Stimulated activated naive B cell treated with anti-CD40 and anti-IgM and Interleukin-4, amounts not matched to agents 10 μg/mL and 1 μg/mL and 100 μg/mL, for 72 hours (primary cell): ENCODE measurements at regions not wholly inside any gene's neighbourhood (a gene's known extent, or its start where the extent isn't known, plus 50 kb on each side); places are given as distances from the start of the nearest gene placed in this dataset.

ENCODE experiments used
- ATAC-seq, 2 donors: fragments of 150-1000 bp; cut with Tn5 transposase; replicated peaks; 2 replicates each; pipeline ENCODE4 v1.10.0; 2021; ENCODE audit warnings: moderate library complexity in 1 of 2
- DNase-seq: peaks from one replicate; pipeline ENCODE4 v3.0.0; 2021
- H3K27ac Mint-ChIP-seq: one replicate; pipeline ENCODE4 v1.8.0; 2022; ENCODE audit warnings: mild to moderate bottlenecking, mixed read lengths
- H3K27me3 Mint-ChIP-seq, 2 donors: one replicate each; pipeline ENCODE4 v1.8.0; 2022; ENCODE audit warnings: mixed read lengths in 2 of 2
- H3K36me3 Mint-ChIP-seq, 2 donors: one replicate each; pipeline ENCODE4 v1.8.0; 2022; ENCODE audit warnings: mixed read lengths in 2 of 2, mild to moderate bottlenecking in 1 of 2
- H3K4me1 Mint-ChIP-seq, 2 donors: one replicate each; pipeline ENCODE4 v1.8.0; 2022; ENCODE audit warnings: mixed read lengths in 2 of 2, mild to moderate bottlenecking in 1 of 2
- H3K4me3 Mint-ChIP-seq, 2 donors: one replicate each; pipeline ENCODE4 v1.8.0; 2022; ENCODE audit warnings: mild to moderate bottlenecking in 2 of 2, mixed read lengths in 2 of 2, moderate library complexity in 1 of 2
- H3K9me3 Mint-ChIP-seq, 2 donors: one replicate each; pipeline ENCODE4 v1.8.0; 2022; ENCODE audit warnings: mixed read lengths in 2 of 2, mild to moderate bottlenecking in 1 of 2

DNA sequence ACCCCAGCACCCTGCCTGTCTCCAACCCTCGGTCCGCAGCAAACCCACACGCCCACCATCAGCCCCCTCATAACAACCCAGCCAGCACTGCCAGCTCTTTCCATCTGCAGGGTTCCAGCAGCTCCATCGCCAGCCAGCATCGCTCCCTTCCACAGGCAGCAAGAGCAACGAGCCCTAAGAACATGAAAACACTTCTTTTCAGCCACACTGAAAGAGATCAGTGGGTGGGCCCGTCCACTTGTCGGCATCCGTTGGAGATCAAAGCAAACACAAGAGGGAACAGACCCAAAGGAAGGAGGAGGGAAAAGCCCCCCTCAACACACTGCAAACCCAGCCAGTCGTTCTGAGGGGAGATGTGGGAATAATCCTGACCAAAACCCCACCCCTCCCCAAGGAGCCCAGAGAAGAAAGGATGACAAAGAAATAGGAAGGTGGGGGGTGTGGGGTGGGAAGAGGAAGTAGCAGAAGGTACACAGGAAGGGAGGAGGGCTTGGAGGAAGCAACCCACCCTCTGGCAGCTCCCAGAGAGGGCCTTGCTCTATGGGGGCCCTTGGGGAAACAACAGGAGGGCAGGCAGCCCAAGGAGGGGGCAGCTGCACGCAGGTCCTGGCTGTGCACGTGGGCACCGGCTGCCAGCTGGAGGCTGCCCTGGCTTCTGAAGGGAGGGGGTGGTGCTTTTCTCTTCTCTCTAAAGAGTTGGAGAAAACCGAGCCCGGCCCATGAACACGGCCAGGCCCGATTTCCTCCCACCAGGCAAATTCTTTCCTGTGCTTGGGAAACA lies 473.6 kb upstream of the PROK2 start:
- Mint-ChIP-seq H3K9me3 (peaks cover 2 to 5% of the 10 kb centered on the region in 2 donors), H3K4me1 (peaks cover 51 to 69% of the 10 kb centered on the region in 2 donors), H3K27me3 (peaks cover 8 to 24% of the 10 kb centered on the region in 2 donors), H3K36me3 (peaks cover 3 to 6% of the 10 kb centered on the region in 2 donors), H3K27ac (peak overlapping the region; percentile 86), H3K4me3 (peak overlapping the region; percentile 43 to 50)
- no peak for DNase-seq
- ATAC-seq = peak; percentile 18 to 49

DNA sequence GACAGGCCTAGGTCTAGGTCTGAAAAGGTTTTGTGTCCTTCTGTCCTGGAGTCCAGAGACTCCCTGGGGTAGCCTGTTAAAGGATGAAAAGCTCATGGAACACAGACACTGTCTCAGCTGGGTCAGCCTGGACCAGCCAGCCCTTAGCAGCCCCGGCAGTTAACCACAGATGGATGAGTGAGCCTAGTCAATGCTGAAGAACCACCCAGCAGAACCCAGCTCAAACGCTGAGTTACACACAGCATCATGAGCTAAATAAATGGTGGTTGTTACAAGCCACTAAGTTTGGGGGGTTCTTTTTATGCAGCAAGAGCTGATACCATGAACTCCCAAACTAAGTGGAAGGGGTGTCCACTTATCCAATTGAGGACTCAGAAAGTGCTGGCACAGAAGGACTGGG lies 472.8 kb upstream of the PROK2 start:
- Mint-ChIP-seq H3K9me3 (peaks cover 2 to 5% of the 10 kb centered on the region in 2 donors), H3K4me3 (no peak overlapping the region), H3K36me3 (peaks cover 3 to 6% of the 10 kb centered on the region in 2 donors), H3K4me1 (peaks cover 51 to 69% of the 10 kb centered on the region in 2 donors), H3K27ac (no peak overlapping the region), H3K27me3 (peaks cover 4 to 24% of the 10 kb centered on the region in 2 donors)
- DNase-seq (no peak), ATAC-seq (no peak)

DNA sequence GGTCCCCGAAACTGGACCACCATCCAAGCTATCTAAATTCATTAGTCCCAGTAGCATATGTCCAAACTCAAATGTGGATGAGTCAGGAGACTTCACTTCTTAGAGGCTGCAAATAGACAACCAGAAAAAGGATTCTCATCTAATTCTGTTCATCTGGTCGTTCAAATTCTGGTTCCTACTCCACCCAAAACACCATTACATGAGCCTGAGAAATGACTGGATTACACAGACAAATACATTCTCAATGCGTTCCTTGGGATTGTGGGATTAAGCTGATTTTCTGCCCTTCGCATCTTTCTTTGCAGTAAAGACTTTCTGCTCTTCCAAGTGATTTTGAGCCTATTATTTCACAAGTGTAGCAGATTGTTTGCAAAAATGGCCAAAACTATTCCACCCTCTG lies 472.3 kb upstream of the PROK2 start:
- DNase-seq = no peak
- Mint-ChIP-seq H3K9me3 (peaks cover 2 to 9% of the 10 kb centered on the region in 2 donors), H3K36me3 (peaks cover 3 to 6% of the 10 kb centered on the region in 2 donors), H3K27me3 (peaks cover 4 to 25% of the 10 kb centered on the region in 2 donors), H3K27ac (no peak overlapping the region), H3K4me1 (peaks cover 49 to 69% of the 10 kb centered on the region in 2 donors), H3K4me3 (no peak overlapping the region)
- no peak for ATAC-seq

- Mint-ChIP-seq H3K4me1 (peaks cover 47 to 67% of the 10 kb centered on the region in 2 donors), H3K9me3 (peaks cover 3 to 10% of the 10 kb centered on the region in 2 donors), H3K4me3 (no peak overlapping the region), H3K27me3 (peaks cover 4 to 30% of the 10 kb centered on the region in 2 donors), H3K36me3 (peaks cover 3 to 6% of the 10 kb centered on the region in 2 donors), H3K27ac (no peak overlapping the region)
- no peak for ATAC-seq
- DNase-seq = no peak
Observed at GRCh38 chr3:72256716-72257115, 471.8 kb upstream of the PROK2 start.

- H3K9me3 Mint-ChIP-seq = peaks cover 3 to 10% of the 10 kb centered on the region in 2 donors
- peak; percentile 52 to 56 for ATAC-seq
- peaks cover 3 to 6% of the 10 kb centered on the region in 2 donors for H3K36me3 Mint-ChIP-seq
- H3K27ac Mint-ChIP-seq = no peak overlapping the region
- peaks cover 43 to 63% of the 10 kb centered on the region in 2 donors for H3K4me1 Mint-ChIP-seq
- peaks cover 7 to 35% of the 10 kb centered on the region in 2 donors for H3K27me3 Mint-ChIP-seq
- no peak for DNase-seq
- peak overlapping the region; percentile 40 to 51 for H3K4me3 Mint-ChIP-seq
Observed at GRCh38 chr3:72255791-72256559, 471.0 kb upstream of the PROK2 start.

DNA sequence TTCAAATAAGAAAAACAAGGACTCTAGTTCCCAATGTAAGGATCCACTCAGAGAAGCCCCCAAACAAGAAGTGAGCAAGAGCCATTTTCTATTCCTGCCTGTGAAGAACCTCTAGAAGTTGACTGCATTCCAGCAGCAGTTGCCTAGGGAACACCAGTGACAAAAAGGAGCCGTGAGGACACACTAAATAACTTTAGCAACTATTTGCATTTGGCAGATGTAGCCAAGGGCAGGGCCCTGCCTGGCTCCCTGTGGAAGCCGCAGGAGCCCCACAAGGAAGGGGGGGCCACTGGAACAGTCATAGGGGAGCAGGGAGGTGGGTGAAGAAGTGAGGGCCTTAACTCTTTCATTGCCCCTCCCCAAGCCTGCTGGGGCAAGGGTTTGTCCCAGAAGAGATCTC lies 470.2 kb upstream of the PROK2 start:
- peaks cover 3 to 6% of the 10 kb centered on the region in 2 donors for H3K36me3 Mint-ChIP-seq
- H3K27ac Mint-ChIP-seq = no peak overlapping the region
- peak; percentile 4 to 8 for ATAC-seq
- peaks cover 38 to 56% of the 10 kb centered on the region in 2 donors for H3K4me1 Mint-ChIP-seq
- H3K27me3 Mint-ChIP-seq = peaks cover 9 to 30% of the 10 kb centered on the region in 2 donors
- no peak overlapping the region for H3K4me3 Mint-ChIP-seq
- no peak for DNase-seq
- H3K9me3 Mint-ChIP-seq = peaks cover 3 to 10% of the 10 kb centered on the region in 2 donors

DNA sequence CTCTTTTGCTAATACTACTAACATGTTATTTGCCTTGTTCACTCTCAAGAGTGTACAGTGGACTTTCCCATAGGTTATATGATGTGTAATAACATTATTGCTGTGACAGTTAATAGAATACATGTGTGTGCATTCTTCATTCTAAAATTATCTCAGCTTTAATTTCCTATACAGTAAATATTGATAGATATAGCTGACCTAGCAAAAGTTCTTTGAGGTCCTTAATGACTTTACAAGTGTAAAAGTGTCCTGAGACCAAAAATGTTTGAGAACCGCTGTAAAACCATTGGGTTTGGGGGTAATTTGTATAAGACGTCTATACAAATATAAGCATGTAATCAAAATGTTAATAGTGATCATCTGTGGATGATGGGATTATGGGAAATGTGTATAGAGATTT lies 469.5 kb upstream of the PROK2 start:
- no peak overlapping the region for H3K4me3 Mint-ChIP-seq
- H3K9me3 Mint-ChIP-seq = peaks cover 3 to 10% of the 10 kb centered on the region in 2 donors
- peaks cover 32 to 48% of the 10 kb centered on the region in 2 donors for H3K4me1 Mint-ChIP-seq
- H3K27me3 Mint-ChIP-seq = peaks cover 9 to 28% of the 10 kb centered on the region in 2 donors
- H3K36me3 Mint-ChIP-seq = peaks cover 3 to 6% of the 10 kb centered on the region in 2 donors
- ATAC-seq (no peak), DNase-seq (no peak)
- H3K27ac Mint-ChIP-seq = no peak overlapping the region

- ATAC-seq (no peak), DNase-seq (no peak)
- H3K4me3 Mint-ChIP-seq = no peak overlapping the region
- H3K4me1 Mint-ChIP-seq = peaks cover 20 to 43% of the 10 kb centered on the region in 2 donors
- no peak overlapping the region for H3K27ac Mint-ChIP-seq
- no peaks in the 10 kb centered on the region for H3K36me3 Mint-ChIP-seq
- H3K9me3 Mint-ChIP-seq = peaks cover 1 to 5% of the 10 kb centered on the region in 2 donors
- peaks cover 9 to 38% of the 10 kb centered on the region in 2 donors for H3K27me3 Mint-ChIP-seq
Observed at GRCh38 chr3:72250725-72251124, 465.8 kb upstream of the PROK2 start.

DNA sequence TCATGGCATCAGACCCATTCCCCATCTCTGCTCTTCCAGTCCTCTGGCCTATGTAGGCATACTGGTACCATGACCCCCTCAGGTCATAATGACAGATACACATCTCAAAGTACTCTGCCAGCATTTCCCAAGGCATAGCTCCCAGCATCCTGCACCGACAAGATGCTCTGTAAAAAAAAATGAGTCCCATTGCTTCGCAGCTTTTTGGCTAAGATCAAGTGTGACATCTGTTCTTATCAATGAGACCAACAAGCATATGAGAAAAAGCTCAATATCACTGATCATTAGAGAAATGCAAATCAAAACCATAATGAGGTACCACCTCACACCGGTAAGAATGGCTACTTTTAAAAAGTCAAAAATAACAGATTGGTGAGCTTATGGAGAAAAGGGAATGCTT lies 463.9 kb upstream of the PROK2 start:
- no peak overlapping the region for H3K27ac Mint-ChIP-seq
- ATAC-seq (no peak), DNase-seq (no peak)
- peaks cover 19 to 46% of the 10 kb centered on the region in 2 donors for H3K4me1 Mint-ChIP-seq
- peaks cover 1 to 5% of the 10 kb centered on the region in 2 donors for H3K9me3 Mint-ChIP-seq
- H3K4me3 Mint-ChIP-seq = no peak overlapping the region
- no peaks in the 10 kb centered on the region for H3K36me3 Mint-ChIP-seq
- H3K27me3 Mint-ChIP-seq = peaks cover 26 to 52% of the 10 kb centered on the region in 2 donors

- no peak overlapping the region for H3K27ac Mint-ChIP-seq
- ATAC-seq (no peak), DNase-seq (no peak)
- H3K27me3 Mint-ChIP-seq = peaks cover 27 to 53% of the 10 kb centered on the region in 2 donors
- H3K4me1 Mint-ChIP-seq = peaks cover 19 to 45% of the 10 kb centered on the region in 2 donors
- peaks cover 1 to 5% of the 10 kb centered on the region in 2 donors for H3K9me3 Mint-ChIP-seq
- H3K36me3 Mint-ChIP-seq = no peaks in the 10 kb centered on the region
- no peak overlapping the region for H3K4me3 Mint-ChIP-seq
Observed at GRCh38 chr3:72248389-72248761, 463.4 kb upstream of the PROK2 start.

- DNase-seq (no peak), ATAC-seq (no peak)
- peak overlapping the region in 1 of 2 donors; percentile 1 for H3K4me3 Mint-ChIP-seq
- no peak overlapping the region for H3K27ac Mint-ChIP-seq
- H3K36me3 Mint-ChIP-seq = no peaks in the 10 kb centered on the region
- H3K4me1 Mint-ChIP-seq = peaks cover 19 to 45% of the 10 kb centered on the region in 2 donors
- peaks cover 1 to 5% of the 10 kb centered on the region in 2 donors for H3K9me3 Mint-ChIP-seq
- H3K27me3 Mint-ChIP-seq = peaks cover 29 to 55% of the 10 kb centered on the region in 2 donors
Observed at GRCh38 chr3:72247645-72248388, 462.9 kb upstream of the PROK2 start.

- peaks cover 0 to under 1% of the 10 kb centered on the region in 2 donors for H3K9me3 Mint-ChIP-seq
- no peak overlapping the region for H3K4me3 Mint-ChIP-seq
- DNase-seq = peak; percentile 12
- H3K36me3 Mint-ChIP-seq = no peaks in the 10 kb centered on the region
- no peak overlapping the region for H3K27ac Mint-ChIP-seq
- peaks cover 19 to 45% of the 10 kb centered on the region in 2 donors for H3K4me1 Mint-ChIP-seq
- peaks cover 33 to 61% of the 10 kb centered on the region in 2 donors for H3K27me3 Mint-ChIP-seq
- ATAC-seq = peak; percentile 74 to 86
Observed at GRCh38 chr3:72247126-72247525, 462.2 kb upstream of the PROK2 start.

- H3K36me3 Mint-ChIP-seq = no peaks in the 10 kb centered on the region
- no peaks in the 10 kb centered on the region for H3K9me3 Mint-ChIP-seq
- DNase-seq = no peak
- no peak overlapping the region for H3K4me3 Mint-ChIP-seq
- H3K4me1 Mint-ChIP-seq = peaks cover 19 to 45% of the 10 kb centered on the region in 2 donors
- peaks cover 33 to 56% of the 10 kb centered on the region in 2 donors for H3K27me3 Mint-ChIP-seq
- no peak overlapping the region for H3K27ac Mint-ChIP-seq
- ATAC-seq = no peak
Observed at GRCh38 chr3:72246685-72247084, 461.7 kb upstream of the PROK2 start.
